Ovary (tissue), 7 donors: ENCODE measurements at regions not wholly inside any gene's neighbourhood (a gene's known extent, or its start where the extent isn't known, plus 50 kb on each side); places are given as distances from the start of the nearest gene placed in this dataset.
"Not testable (repeated sequence)": the region's sequence is repeated elsewhere in the genome, so short reads cannot be mapped to it uniquely, and the experiment has no call there.

Experiments used
- DNase-seq, 5 donors: peaks; one replicate each; pipeline ENCODE4 v3.0.0-alpha.2; 2019 to 2020
- H3K27ac ChIP-seq, 2 donors: fragments of 200-600 bp; one replicate each; pipeline versions ENCODE4 v1.5.1 to v1.8.0; 2019 to 2022
- H3K27me3 ChIP-seq: fragments of 200-600 bp; one replicate; pipeline ENCODE4 v1.8.0; 2022
- H3K36me3 ChIP-seq: fragments of 200-600 bp; sonication (generic); one replicate; pipeline ENCODE4 v1.5.1; 2019
- H3K4me1 ChIP-seq: one replicate; pipeline ENCODE4 v1.8.1; 2013; ENCODE audit warnings: mild to moderate bottlenecking, moderate library complexity; ENCODE audit not compliant: insufficient read depth
- H3K4me3 ChIP-seq: fragments of 200-600 bp; sonication (generic); one replicate; pipeline ENCODE4 v1.5.1; 2017
- H3K9me3 ChIP-seq, 2 donors: fragments of 200-600 bp in 1 of 2; sonication (generic) in 1 of 2; one replicate each; pipeline versions ENCODE4 v1.5.1 to v1.8.1; 2013 to 2019; ENCODE audit warnings: mild to moderate bottlenecking in 1 of 2, moderate library complexity in 1 of 2
- CTCF ChIP-seq, 3 donors: fragments of 450-650 bp in 2 of 3; fragments of 200-600 bp in 1 of 3; IDR thresholded peaks; one replicate each; pipeline versions ENCODE4 v1.5.1 to v1.8.0; 2016 to 2022; ENCODE audit warnings: antibody characterized with exemption in 3 of 3, mild to moderate bottlenecking in 1 of 3
- EP300 ChIP-seq: sonication (generic); formaldehyde crosslinking; IDR thresholded peaks from one replicate; pipeline ENCODE4 v1.6.1; 2017; ENCODE audit warnings: antibody characterized with exemption
- POLR2A ChIP-seq: fragments of 450-650 bp; IDR thresholded peaks from one replicate; pipeline ENCODE4 v1.6.1; 2017; ENCODE audit warnings: antibody characterized with exemption, mild to moderate bottlenecking, moderate library complexity
- WGBS, 3 donors: extraction: QIAGEN DNeasy Blood & Tissue Kit in 1 of 3; methylation state at CpG; one replicate each; pipeline versions ENCODE4 v1.1.5 to v1.1.7; 2013 to 2017; 5-methylcytosine and 5-hydroxymethylcytosine counted together
- intact Hi-C, 4 donors: fragments of 100-400 bp; cut with DNase I; formaldehyde crosslinking; loops; one replicate each; pipeline versions ENCODE4 v1.11.0 to v1.15.1; 2022 to 2023
- donor health status: DM: no; HTN: no; CAD: no; lungs with moderate emphysema.
- donor health status: DM: no; HTN: no; CAD: no.
- donor health status: Bipolar disorder and iron deficiency.
- donor health status: DM: no; HTN: no; CAD: no.
- donor health status: DM: yes; HTN: yes; CAD: no.

GRCh38 chr13:95426631-95427030 is 125.4 kb upstream of the ABCC4 start:
- no peak overlapping the region for H3K27ac ChIP-seq
- no peaks in the 10 kb centered on the region for H3K4me1 ChIP-seq
- TF ChIP-seq POLR2A (no peak), CTCF (IDR thresholded peaks at IDR 0.05) (no peak), EP300 (no peak)
- WGBS, 3 donors: 89 to 97% (median 92%) methylated on average over 6 of the region's 6 CpGs
- no peaks in the 10 kb centered on the region for H3K27me3 ChIP-seq
- DNase-seq: no peak
- no peaks in the 10 kb centered on the region for H3K36me3 ChIP-seq
- H3K4me3 ChIP-seq: no peak overlapping the region
- intact Hi-C loops: no loop called here
- H3K9me3 ChIP-seq: no peaks in the 10 kb centered on the region

GRCh38 chr13:95430525-95430924 is 122.0 kb upstream of the CLDN10 start:
- H3K4me3 ChIP-seq, DNase-seq, H3K27ac ChIP-seq, intact Hi-C loops, H3K27me3 ChIP-seq, H3K9me3 ChIP-seq, H3K4me1 ChIP-seq, H3K36me3 ChIP-seq: not testable (repeated sequence)
- WGBS, 3 donors: 57 to 73% (median 72%) methylated on average over 6 of the region's 6 CpGs

GRCh38 chr13:95432141-95432540 is 120.4 kb upstream of the CLDN10 start:
- TF ChIP-seq EP300: no peak
- no peak for TF ChIP-seq CTCF (IDR thresholded peaks at IDR 0.05)
- no peak for TF ChIP-seq POLR2A
- Histone ChIP-seq H3K36me3 (no peaks in the 10 kb centered on the region), H3K27me3 (no peaks in the 10 kb centered on the region), H3K4me3 (no peak overlapping the region), H3K4me1 (no peaks in the 10 kb centered on the region), H3K27ac (no peak overlapping the region), H3K9me3 (no peaks in the 10 kb centered on the region)
- WGBS, 3 donors: 81 to 87% (median 84%) methylated on average over 4 of the region's 4 CpGs
- intact Hi-C loops: no loop called here
- DNase-seq: no peak

- Histone ChIP-seq H3K36me3 (no peaks in the 10 kb centered on the region), H3K27me3 (no peaks in the 10 kb centered on the region), H3K4me3 (no peak overlapping the region), H3K4me1 (no peaks in the 10 kb centered on the region), H3K9me3 (no peaks in the 10 kb centered on the region), H3K27ac (no peak overlapping the region)
- 92 to 94% (median 93%) methylated on average over 21 of the region's 21 CpGs for WGBS, 3 donors
- intact Hi-C loops: no loop called here
- no peak for DNase-seq
- TF ChIP-seq POLR2A (no peak), CTCF (IDR thresholded peaks at IDR 0.05) (no peak), EP300 (no peak)
Measured at GRCh38 chr13:95433537-95433936, 119.0 kb upstream of the CLDN10 start.

- no peak overlapping the region for H3K27ac ChIP-seq
- H3K4me1 ChIP-seq: no peaks in the 10 kb centered on the region
- DNase-seq: no peak
- no peaks in the 10 kb centered on the region for H3K27me3 ChIP-seq
- H3K4me3 ChIP-seq: no peak overlapping the region
- TF ChIP-seq CTCF (IDR thresholded peaks at IDR 0.05) (no peak), EP300 (no peak), POLR2A (no peak)
- H3K9me3 ChIP-seq: no peaks in the 10 kb centered on the region
- no peaks in the 10 kb centered on the region for H3K36me3 ChIP-seq
- intact Hi-C loops: no loop called here
Measured at GRCh38 chr13:95434111-95434510, 118.4 kb upstream of the CLDN10 start.
